ENCODE measurements at regions not wholly inside any gene's neighbourhood (a gene's known extent, or its start where the extent isn't known, plus 50 kb on each side); places are given as distances from the start of the nearest gene placed in this dataset.
"Not testable (repeated sequence)": the region's sequence is repeated elsewhere in the genome, so short reads cannot be mapped to it uniquely, and the experiment has no call there.

- DNase-seq (ENCODE audit: low spot score): no peak
- no peak for TF ChIP-seq CTCF (IDR thresholded peaks at IDR 0.05; ENCODE audit: extremely low read depth, missing control alignments)
Measured at GRCh38 chr6:81933608-81934051, 181.1 kb upstream of the TENT5A start.

- TF ChIP-seq CTCF (IDR thresholded peaks at IDR 0.05; ENCODE audit: extremely low read depth, missing control alignments): no peak
- DNase-seq (ENCODE audit: low spot score): no peak
Measured at GRCh38 chr6:81933089-81933488, 180.6 kb upstream of the TENT5A start.

GRCh38 chr6:81932448-81932847, 180.0 kb upstream of the TENT5A start:
- DNase-seq (ENCODE audit: low spot score): not testable (repeated sequence)

- TF ChIP-seq CTCF (IDR thresholded peaks at IDR 0.05; ENCODE audit: extremely low read depth, missing control alignments): no peak
- no peak for DNase-seq (ENCODE audit: low spot score)
Measured at GRCh38 chr6:81929828-81930227, 177.3 kb upstream of the TENT5A start.

GRCh38 chr6:81925201-81925600, 172.7 kb upstream of the TENT5A start:
- DNase-seq (ENCODE audit: low spot score): no peak
- no peak for TF ChIP-seq CTCF (IDR thresholded peaks at IDR 0.05; ENCODE audit: extremely low read depth, missing control alignments)

- TF ChIP-seq CTCF (IDR thresholded peaks at IDR 0.05; ENCODE audit: extremely low read depth, missing control alignments): no peak
- DNase-seq (ENCODE audit: low spot score): no peak
Measured at GRCh38 chr6:81909981-81910900, 157.8 kb upstream of the TENT5A start.

- no peak for TF ChIP-seq CTCF (IDR thresholded peaks at IDR 0.05; ENCODE audit: extremely low read depth, missing control alignments)
- no peak for DNase-seq (ENCODE audit: low spot score)
Measured at GRCh38 chr6:81909162-81909561, 156.7 kb upstream of the TENT5A start.

All from GM20000 (cell line).